K562 (cell line): ENCODE measurements at regions not wholly inside any gene's neighbourhood (a gene's known extent, or its start where the extent isn't known, plus 50 kb on each side); places are given as distances from the start of the nearest gene placed in this dataset.

ENCODE experiments used
- ATAC-seq: fragments of 200-7000 bp; cut with Tn5 transposase; 3 replicates; pipeline ENCODE4 v1.9.1; 2020; ENCODE audit warnings: moderate library complexity
- BruUV-seq: library from RNA; stranded (reverse); fragments of 400-500 nt; replicated peaks from 2 replicates; lab custom pipeline; 2021; lab: Mats Ljungman, UMichigan
- CTCF ChIA-PET: fragments of 300-600 bp; formaldehyde crosslinking; extraction: SDS; loops from one replicate; lab custom pipeline; 2021; ENCODE audit warnings: low intra/inter-chr PET ratio; lab: Yijun Ruan, JAX
- POLR2A ChIA-PET: fragments of 300-600, 350-650 bp; sonication (Branson Sonifier 250); formaldehyde crosslinking; extraction: SDS; loops from one replicate; lab custom pipeline; 2021; ENCODE audit warnings: antibody characterized with exemption, inconsistent platforms; lab: Yijun Ruan, JAX
- DNase-seq, 4 experiments: peaks; one replicate each; pipeline versions ENCODE4 v3.0.0 to v3.0.0-alpha.2; 2011 to 2018; ENCODE audit warnings: low spot score in 3 of 4, mixed read lengths in 3 of 4; ENCODE audit errors: extremely low read depth in 1 of 4
- FAIRE-seq: peaks from 2 replicates; lab custom pipeline; 2011; peaks lifted over from hg19 to GRCh38; lab: Jason Lieb, UNC
- H2AFZ ChIP-seq: 2 replicates; pipeline ENCODE4 v1.6.0; 2011; ENCODE audit warnings: low read depth, low read length, control low read depth, inconsistent platforms
- H3K27ac ChIP-seq: fragments of 200-600 bp; 3 replicates; pipeline ENCODE4 v1.8.0; 2011; ENCODE audit warnings: low read depth, mild to moderate bottlenecking, control low read depth, inconsistent platforms, low read length, moderate library complexity, mixed read lengths; ENCODE audit errors: extremely low read depth
- H3K27me3 ChIP-seq, 2 experiments: fragments of 300-600 bp in 1 of 2; 2 replicates in 1 of 2; 3 replicates in 1 of 2; pipeline versions ENCODE4 v1.6.0 to v1.8.0; 2011; ENCODE audit warnings: inconsistent platforms in 2 of 2, low read length in 2 of 2, mild to moderate bottlenecking in 1 of 2, mixed read lengths in 1 of 2, moderate library complexity in 1 of 2; ENCODE audit not compliant: control insufficient read depth in 2 of 2, insufficient read depth in 2 of 2
- H3K36me3 ChIP-seq: fragments of 300-600 bp; 3 replicates; pipeline ENCODE4 v1.8.0; 2011; ENCODE audit warnings: mild to moderate bottlenecking, low read length, inconsistent platforms; ENCODE audit not compliant: control insufficient read depth, insufficient read depth
- H3K4me1 ChIP-seq, 2 experiments: fragments of 200-600 bp in 1 of 2; replicated peaks in 1 of 2; 2 replicates in 1 of 2; 3 replicates in 1 of 2; pipeline versions ENCODE4 v1.5.1 to v1.8.0; 2011; ENCODE audit warnings: inconsistent platforms in 2 of 2, low read length in 2 of 2, mild to moderate bottlenecking in 1 of 2, mixed read lengths in 1 of 2, moderate library complexity in 1 of 2; ENCODE audit not compliant: control insufficient read depth in 2 of 2, insufficient read depth in 2 of 2
- H3K4me2 ChIP-seq: 2 replicates; pipeline ENCODE4 v1.6.1; 2011; ENCODE audit warnings: low read length, control low read depth, inconsistent platforms, mixed read lengths; ENCODE audit not compliant: insufficient read depth
- H3K4me3 ChIP-seq: fragments of 200-600 bp; sonication (generic), shearing (Covaris generic); 2 replicates; pipeline ENCODE4 v1.5.1; 2016; ENCODE audit warnings: control low read depth, inconsistent platforms
- H3K79me2 ChIP-seq: fragments of 200-600 bp; 3 replicates; pipeline ENCODE4 v1.8.0; 2011; ENCODE audit warnings: low read length, inconsistent platforms; ENCODE audit not compliant: control insufficient read depth, insufficient read depth
- H3K9ac ChIP-seq, 2 experiments: 2 replicates each; pipeline versions ENCODE4 v1.6.0 to v1.6.1; 2011; ENCODE audit warnings: low read depth in 2 of 2, low read length in 2 of 2, control low read depth in 1 of 2, inconsistent platforms in 1 of 2, mild to moderate bottlenecking in 1 of 2, mixed read lengths in 1 of 2; ENCODE audit not compliant: insufficient read depth in 1 of 2
- H3K9me1 ChIP-seq: one replicate; pipeline ENCODE4 v1.6.0; 2011; ENCODE audit warnings: inconsistent platforms, mild to moderate bottlenecking, low read length, moderate library complexity; ENCODE audit not compliant: control insufficient read depth, insufficient read depth
- H3K9me3 ChIP-seq: replicated peaks from 2 replicates; pipeline ENCODE4 v1.5.1; 2011; ENCODE audit warnings: low read depth, low read length, inconsistent platforms; ENCODE audit not compliant: control insufficient read depth, insufficient read depth
- H4K20me1 ChIP-seq: replicated peaks from 2 replicates; pipeline ENCODE4 v1.6.1; 2011; ENCODE audit warnings: low read length, inconsistent platforms, mixed read lengths; ENCODE audit not compliant: control insufficient read depth, insufficient read depth
- CBFB ChIP-seq: sonication (generic); formaldehyde crosslinking; IDR thresholded peaks from 2 replicates; pipeline ENCODE4 v1.4.0; 2020; ENCODE audit warnings: mild to moderate bottlenecking, missing genetic modification reagents
- CBX5 ChIP-seq: IDR thresholded peaks from 2 replicates; pipeline ENCODE4 v1.6.1; 2014; ENCODE audit warnings: low read depth, borderline replicate concordance
- JUN ChIP-seq, 2 experiments: sonication (generic) in 1 of 2; formaldehyde crosslinking in 1 of 2; IDR thresholded peaks; 2 replicates each; pipeline versions ENCODE4 v1.6.1 to v1.8.0; 2012 to 2022; ENCODE audit warnings: borderline replicate concordance in 2 of 2, mild to moderate bottlenecking in 2 of 2, improper control_type of control experiment in 1 of 2, low read depth in 1 of 2, low read length in 1 of 2, missing genetic modification reagents in 1 of 2
- PHTF2 ChIP-seq: fragments of 250-450 bp; sonication (Bioruptor Pico); IDR thresholded peaks from 2 replicates; pipeline ENCODE4 v1.5.0; 2021; ENCODE audit warnings: mild to moderate bottlenecking
- RHOXF2B ChIP-seq: fragments of 250-450 bp; sonication (Bioruptor Pico); conservative IDR thresholded peaks from 2 replicates; pipeline ENCODE4 v1.5.1; 2021
- RNF2 ChIP-seq: sonication (generic); IDR thresholded peaks from 2 replicates; pipeline ENCODE4 v1.6.1; 2016
- SPI1 ChIP-seq: IDR thresholded peaks from 2 replicates; pipeline ENCODE4 v1.6.1; 2011; ENCODE audit warnings: low read depth, low read length, control low read depth, borderline replicate concordance
- TCF7 ChIP-seq: sonication (generic); IDR thresholded peaks from 2 replicates; pipeline ENCODE4 v1.6.1; 2016; ENCODE audit warnings: antibody characterized with exemption, borderline replicate concordance
- ZFPM2 ChIP-seq: fragments of 250-450 bp; sonication (Bioruptor Pico); IDR thresholded peaks from 2 replicates; pipeline ENCODE4 v1.5.1; 2022; ENCODE audit warnings: mild to moderate bottlenecking
- whole genome bisulfite sequencing: fragments of 100-300 bp; shearing (Covaris generic); methylation state at CpG from one replicate; pipeline ENCODE4 v1.1.6; 2016; ENCODE audit warnings: low coverage, mixed read lengths; ENCODE audit not compliant: insufficient coverage; ENCODE audit errors: missing lambda C conversion rate; 5-methylcytosine and 5-hydroxymethylcytosine counted together
- in situ Hi-C: fragments of 300-500 bp; cut with MboI; formaldehyde crosslinking; loops from 4 replicates; pipeline ENCODE4 v1.15.0; 2018; ENCODE audit warnings: inconsistent platforms, mixed read lengths
- intact Hi-C: fragments of 100-400 bp; cut with micrococcal nuclease; formaldehyde crosslinking; loops from 2 replicates; pipeline ENCODE4 v1.14.2; 2022
- TF ChIP-seq, protein P1 (sequence below): fragments of 450-650 bp; formaldehyde crosslinking; IDR thresholded peaks from 2 replicates; pipeline ENCODE4 v1.4.0; 2020; ENCODE audit warnings: mild to moderate bottlenecking, mixed read lengths
- TF ChIP-seq, protein P2 (sequence below): fragments of 450-650 bp; IDR thresholded peaks from 2 replicates; pipeline ENCODE4 v1.6.1; 2016; ENCODE audit warnings: antibody characterized with exemption
- TF ChIP-seq, protein P3 (sequence below): fragments of 450-650 bp; IDR thresholded peaks from 2 replicates; pipeline ENCODE4 v1.7.0; 2016; ENCODE audit warnings: borderline replicate concordance
- TF ChIP-seq, protein P4 (sequence below): fragments of 200-400 bp; formaldehyde crosslinking; IDR thresholded peaks from 2 replicates; pipeline ENCODE4 v1.6.1; 2017; ENCODE audit warnings: mild to moderate bottlenecking, low read depth, low read length, moderate library complexity
- TF ChIP-seq, protein P5 (sequence below), 2 experiments: IDR thresholded peaks; 2 replicates each; pipeline ENCODE4 v1.6.1; 2012; ENCODE audit warnings: improper control_type of control experiment in 2 of 2, low read depth in 2 of 2, low read length in 2 of 2, borderline replicate concordance in 1 of 2

DNA sequence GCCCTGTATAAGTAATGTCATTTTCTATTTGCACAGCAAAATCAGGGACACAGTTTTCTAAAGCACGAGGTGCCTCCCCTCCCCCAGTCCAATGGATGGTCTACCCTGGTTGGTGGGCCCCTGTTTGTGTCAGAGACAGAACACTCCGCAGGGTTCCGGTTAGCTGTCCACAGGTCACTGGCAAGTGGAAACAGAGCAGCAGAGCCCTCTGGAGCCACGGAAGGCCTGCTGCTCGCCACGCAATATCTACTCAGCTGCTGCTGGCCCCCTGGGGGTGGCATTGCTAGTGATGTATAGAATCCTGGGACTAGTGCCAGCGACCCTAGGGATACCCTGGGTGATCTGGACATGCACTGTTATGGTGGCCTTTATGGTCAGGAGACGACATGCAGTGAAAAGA is 50.4 kb downstream of the RIN2 start:
- FAIRE-seq (no peak), ATAC-seq (no peak), DNase-seq (no peak)
- H3K4me1 ChIP-seq: no peaks in the 10 kb centered on the region
- H3K9me1 ChIP-seq: no peaks in the 10 kb centered on the region
- ChIA-PET POLR2A (no interaction called here), CTCF (no interaction called here)
- H2AFZ ChIP-seq: no peak overlapping the region
- H3K4me2 ChIP-seq: no peak overlapping the region
- H4K20me1 ChIP-seq: no peaks in the 10 kb centered on the region
- H3K79me2 ChIP-seq: no peaks in the 10 kb centered on the region
- H3K36me3 ChIP-seq: no peaks in the 10 kb centered on the region
- H3K27ac ChIP-seq: no peak overlapping the region
- H3K27me3 ChIP-seq: no peaks in the 10 kb centered on the region; a peak in 1 of 5 replicates
- no TSS peak for BruUV-seq
- in situ Hi-C loops: no loop called here
- intact Hi-C loops: no loop called here
- H3K4me3 ChIP-seq: no peak overlapping the region
- no peak overlapping the region for H3K9ac ChIP-seq
- 0% methylated on average over 3 of the region's 8 CpGs for WGBS
- H3K9me3 ChIP-seq: no peaks in the 10 kb centered on the region
- TF ChIP-seq PHTF2 (CRISPR knock-in tag) (no peak), JUN (IDR thresholded peaks at IDR 0.05; ENCODE audit: borderline replicate concordance, low read depth, low read length) (no peak), JUN (CRISPR knock-in tag; IDR thresholded peaks at IDR 0.05; ENCODE audit: borderline replicate concordance) (no peak), ZFPM2 (no peak), CBFB (CRISPR knock-in tag) (no peak), RHOXF2B (CRISPR knock-in tag) (no peak), SPI1 (no peak), RNF2 (no peak), TCF7 (no peak), CBX5 (no peak)
- TF ChIP-seq, protein P1, sequence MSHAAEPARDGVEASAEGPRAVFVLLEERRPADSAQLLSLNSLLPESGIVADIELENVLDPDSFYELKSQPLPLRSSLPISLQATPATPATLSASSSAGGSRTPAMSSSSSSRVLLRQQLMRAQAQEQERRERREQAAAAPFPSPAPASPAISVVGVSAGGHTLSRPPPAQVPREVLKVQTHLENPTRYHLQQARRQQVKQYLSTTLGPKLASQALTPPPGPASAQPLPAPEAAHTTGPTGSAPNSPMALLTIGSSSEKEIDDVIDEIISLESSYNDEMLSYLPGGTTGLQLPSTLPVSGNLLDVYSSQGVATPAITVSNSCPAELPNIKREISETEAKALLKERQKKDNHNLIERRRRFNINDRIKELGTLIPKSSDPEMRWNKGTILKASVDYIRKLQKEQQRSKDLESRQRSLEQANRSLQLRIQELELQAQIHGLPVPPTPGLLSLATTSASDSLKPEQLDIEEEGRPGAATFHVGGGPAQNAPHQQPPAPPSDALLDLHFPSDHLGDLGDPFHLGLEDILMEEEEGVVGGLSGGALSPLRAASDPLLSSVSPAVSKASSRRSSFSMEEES (CRISPR knock-in tag): no peak
- TF ChIP-seq, protein P2, sequence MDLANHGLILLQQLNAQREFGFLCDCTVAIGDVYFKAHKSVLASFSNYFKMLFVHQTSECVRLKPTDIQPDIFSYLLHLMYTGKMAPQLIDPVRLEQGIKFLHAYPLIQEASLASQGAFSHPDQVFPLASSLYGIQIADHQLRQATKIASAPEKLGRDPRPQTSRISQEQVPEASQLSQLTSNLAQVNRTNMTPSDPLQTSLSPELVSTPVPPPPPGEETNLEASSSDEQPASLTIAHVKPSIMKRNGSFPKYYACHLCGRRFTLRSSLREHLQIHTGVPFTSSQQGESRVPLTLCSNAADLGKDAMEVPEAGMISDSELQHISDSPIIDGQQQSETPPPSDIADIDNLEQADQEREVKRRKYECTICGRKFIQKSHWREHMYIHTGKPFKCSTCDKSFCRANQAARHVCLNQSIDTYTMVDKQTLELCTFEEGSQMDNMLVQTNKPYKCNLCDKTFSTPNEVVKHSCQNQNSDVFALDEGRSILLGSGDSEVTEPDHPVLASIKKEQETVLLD: no peak
- TF ChIP-seq, protein P3, sequence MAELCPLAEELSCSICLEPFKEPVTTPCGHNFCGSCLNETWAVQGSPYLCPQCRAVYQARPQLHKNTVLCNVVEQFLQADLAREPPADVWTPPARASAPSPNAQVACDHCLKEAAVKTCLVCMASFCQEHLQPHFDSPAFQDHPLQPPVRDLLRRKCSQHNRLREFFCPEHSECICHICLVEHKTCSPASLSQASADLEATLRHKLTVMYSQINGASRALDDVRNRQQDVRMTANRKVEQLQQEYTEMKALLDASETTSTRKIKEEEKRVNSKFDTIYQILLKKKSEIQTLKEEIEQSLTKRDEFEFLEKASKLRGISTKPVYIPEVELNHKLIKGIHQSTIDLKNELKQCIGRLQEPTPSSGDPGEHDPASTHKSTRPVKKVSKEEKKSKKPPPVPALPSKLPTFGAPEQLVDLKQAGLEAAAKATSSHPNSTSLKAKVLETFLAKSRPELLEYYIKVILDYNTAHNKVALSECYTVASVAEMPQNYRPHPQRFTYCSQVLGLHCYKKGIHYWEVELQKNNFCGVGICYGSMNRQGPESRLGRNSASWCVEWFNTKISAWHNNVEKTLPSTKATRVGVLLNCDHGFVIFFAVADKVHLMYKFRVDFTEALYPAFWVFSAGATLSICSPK: no peak
- TF ChIP-seq, protein P4, sequence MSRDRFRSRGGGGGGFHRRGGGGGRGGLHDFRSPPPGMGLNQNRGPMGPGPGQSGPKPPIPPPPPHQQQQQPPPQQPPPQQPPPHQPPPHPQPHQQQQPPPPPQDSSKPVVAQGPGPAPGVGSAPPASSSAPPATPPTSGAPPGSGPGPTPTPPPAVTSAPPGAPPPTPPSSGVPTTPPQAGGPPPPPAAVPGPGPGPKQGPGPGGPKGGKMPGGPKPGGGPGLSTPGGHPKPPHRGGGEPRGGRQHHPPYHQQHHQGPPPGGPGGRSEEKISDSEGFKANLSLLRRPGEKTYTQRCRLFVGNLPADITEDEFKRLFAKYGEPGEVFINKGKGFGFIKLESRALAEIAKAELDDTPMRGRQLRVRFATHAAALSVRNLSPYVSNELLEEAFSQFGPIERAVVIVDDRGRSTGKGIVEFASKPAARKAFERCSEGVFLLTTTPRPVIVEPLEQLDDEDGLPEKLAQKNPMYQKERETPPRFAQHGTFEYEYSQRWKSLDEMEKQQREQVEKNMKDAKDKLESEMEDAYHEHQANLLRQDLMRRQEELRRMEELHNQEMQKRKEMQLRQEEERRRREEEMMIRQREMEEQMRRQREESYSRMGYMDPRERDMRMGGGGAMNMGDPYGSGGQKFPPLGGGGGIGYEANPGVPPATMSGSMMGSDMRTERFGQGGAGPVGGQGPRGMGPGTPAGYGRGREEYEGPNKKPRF: no peak
- TF ChIP-seq, protein P5, sequence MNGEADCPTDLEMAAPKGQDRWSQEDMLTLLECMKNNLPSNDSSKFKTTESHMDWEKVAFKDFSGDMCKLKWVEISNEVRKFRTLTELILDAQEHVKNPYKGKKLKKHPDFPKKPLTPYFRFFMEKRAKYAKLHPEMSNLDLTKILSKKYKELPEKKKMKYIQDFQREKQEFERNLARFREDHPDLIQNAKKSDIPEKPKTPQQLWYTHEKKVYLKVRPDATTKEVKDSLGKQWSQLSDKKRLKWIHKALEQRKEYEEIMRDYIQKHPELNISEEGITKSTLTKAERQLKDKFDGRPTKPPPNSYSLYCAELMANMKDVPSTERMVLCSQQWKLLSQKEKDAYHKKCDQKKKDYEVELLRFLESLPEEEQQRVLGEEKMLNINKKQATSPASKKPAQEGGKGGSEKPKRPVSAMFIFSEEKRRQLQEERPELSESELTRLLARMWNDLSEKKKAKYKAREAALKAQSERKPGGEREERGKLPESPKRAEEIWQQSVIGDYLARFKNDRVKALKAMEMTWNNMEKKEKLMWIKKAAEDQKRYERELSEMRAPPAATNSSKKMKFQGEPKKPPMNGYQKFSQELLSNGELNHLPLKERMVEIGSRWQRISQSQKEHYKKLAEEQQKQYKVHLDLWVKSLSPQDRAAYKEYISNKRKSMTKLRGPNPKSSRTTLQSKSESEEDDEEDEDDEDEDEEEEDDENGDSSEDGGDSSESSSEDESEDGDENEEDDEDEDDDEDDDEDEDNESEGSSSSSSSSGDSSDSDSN (IDR thresholded peaks at IDR 0.05; ENCODE audit: borderline replicate concordance in 1 of 2, low read depth in 2 of 2, low read length in 2 of 2): no peak
